ENCODE measurements at regions not wholly inside any gene's neighbourhood (a gene's known extent, or its start where the extent isn't known, plus 50 kb on each side); places are given as distances from the start of the nearest gene placed in this dataset.
"Not testable (repeated sequence)": the region's sequence is repeated elsewhere in the genome, so short reads cannot be mapped to it uniquely, and the experiment has no call there.

DNA sequence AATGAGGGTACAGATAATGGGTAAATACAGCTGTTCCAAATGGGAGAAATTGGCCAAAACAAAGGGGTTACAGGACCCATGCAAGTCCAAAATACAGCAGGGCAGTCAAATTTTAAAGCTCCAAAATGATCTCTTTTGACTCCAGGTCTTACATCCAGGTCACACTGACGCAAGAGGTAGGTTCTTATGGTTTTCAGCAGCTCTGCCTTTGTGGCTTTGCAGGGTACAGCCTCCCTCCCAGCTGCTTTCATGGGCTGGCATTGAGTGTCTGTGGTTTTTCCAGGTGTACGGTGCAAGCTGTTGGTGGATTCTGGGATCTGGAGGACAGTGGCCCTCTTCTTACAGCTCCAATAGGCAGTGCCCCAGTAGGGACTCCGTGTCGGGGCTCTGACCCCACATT is 254.6 kb downstream of the RPLP1 start:
- TF ChIP-seq POLR2A (IDR thresholded peaks at IDR 0.05); CTCF (IDR thresholded peaks at IDR 0.05); POLR2AphosphoS5 (IDR thresholded peaks at IDR 0.05); EP300 (IDR thresholded peaks at IDR 0.05; ENCODE audit: low read depth): not testable (repeated sequence)
